Kidney (tissue), 13 donors: ENCODE measurements at regions not wholly inside any gene's neighbourhood (a gene's known extent, or its start where the extent isn't known, plus 50 kb on each side); places are given as distances from the start of the nearest gene placed in this dataset.

Experiments
- DNase-seq, 5 donors: peaks; one replicate each; pipeline ENCODE4 v3.0.0-alpha.2; 2013 to 2020
- FAIRE-seq: peaks from 2 replicates; lab custom pipeline; 2012; peaks lifted over from hg19 to GRCh38; lab: Jason Lieb, UNC
- H3K27ac ChIP-seq, 2 donors: one replicate each; pipeline ENCODE4 v1.7.0; 2013; ENCODE audit warnings: low read depth in 2 of 2, low read length in 2 of 2, inconsistent platforms in 1 of 2
- H3K27me3 ChIP-seq: one replicate; pipeline ENCODE4 v1.7.1; 2013; ENCODE audit warnings: low read length, inconsistent platforms; ENCODE audit not compliant: control insufficient read depth, insufficient read depth
- H3K36me3 ChIP-seq, 3 donors: one replicate each; pipeline versions ENCODE4 v1.7.0 to v1.7.1; 2013; ENCODE audit warnings: low read length in 3 of 3, control low read depth in 1 of 3, inconsistent platforms in 1 of 3; ENCODE audit not compliant: insufficient read depth in 3 of 3, control insufficient read depth in 2 of 3
- H3K4me1 ChIP-seq, 3 donors: one replicate each; pipeline versions ENCODE4 v1.7.0 to v1.7.1; 2013; ENCODE audit warnings: low read length in 3 of 3, inconsistent platforms in 1 of 3, low read depth in 1 of 3; ENCODE audit not compliant: control insufficient read depth in 2 of 3, insufficient read depth in 2 of 3
- H3K4me3 ChIP-seq, 3 donors: one replicate each; pipeline versions ENCODE4 v1.7.0 to v1.8.1; 2013; ENCODE audit warnings: low read length in 3 of 3, control low read depth in 1 of 3, inconsistent platforms in 1 of 3
- H3K9ac ChIP-seq, 3 donors: one replicate each; pipeline versions ENCODE4 v1.7.0 to v1.7.1; 2013; ENCODE audit warnings: low read length in 3 of 3, control low read depth in 1 of 3, inconsistent platforms in 1 of 3
- H3K9me3 ChIP-seq, 3 donors: one replicate each; pipeline versions ENCODE4 v1.7.0 to v1.7.1; 2013; ENCODE audit warnings: low read length in 3 of 3, control low read depth in 1 of 3, inconsistent platforms in 1 of 3; ENCODE audit not compliant: control insufficient read depth in 2 of 3, insufficient read depth in 1 of 3
- intact Hi-C: fragments of 100-400 bp; cut with DNase I; formaldehyde crosslinking; loops from one replicate; pipeline ENCODE4 v1.11.1; 2022
- TF ChIP-seq, protein P1 (sequence below): IDR thresholded peaks from 3 replicates; pipeline ENCODE4 v1.5.1; 2012; ENCODE audit warnings: mild to moderate bottlenecking, moderate library complexity, borderline replicate concordance; ENCODE audit not compliant: insufficient read depth; ENCODE audit errors: extremely low read depth
- donor health status: control.
- donor health status: control.
- donor health status: control.
- donor health status: control.
- donor health status: control.
- donor health status: DM: yes; HTN: yes; CAD: no.
- donor health status: Normal renal cell carcinoma (clear cell type).

DNA sequence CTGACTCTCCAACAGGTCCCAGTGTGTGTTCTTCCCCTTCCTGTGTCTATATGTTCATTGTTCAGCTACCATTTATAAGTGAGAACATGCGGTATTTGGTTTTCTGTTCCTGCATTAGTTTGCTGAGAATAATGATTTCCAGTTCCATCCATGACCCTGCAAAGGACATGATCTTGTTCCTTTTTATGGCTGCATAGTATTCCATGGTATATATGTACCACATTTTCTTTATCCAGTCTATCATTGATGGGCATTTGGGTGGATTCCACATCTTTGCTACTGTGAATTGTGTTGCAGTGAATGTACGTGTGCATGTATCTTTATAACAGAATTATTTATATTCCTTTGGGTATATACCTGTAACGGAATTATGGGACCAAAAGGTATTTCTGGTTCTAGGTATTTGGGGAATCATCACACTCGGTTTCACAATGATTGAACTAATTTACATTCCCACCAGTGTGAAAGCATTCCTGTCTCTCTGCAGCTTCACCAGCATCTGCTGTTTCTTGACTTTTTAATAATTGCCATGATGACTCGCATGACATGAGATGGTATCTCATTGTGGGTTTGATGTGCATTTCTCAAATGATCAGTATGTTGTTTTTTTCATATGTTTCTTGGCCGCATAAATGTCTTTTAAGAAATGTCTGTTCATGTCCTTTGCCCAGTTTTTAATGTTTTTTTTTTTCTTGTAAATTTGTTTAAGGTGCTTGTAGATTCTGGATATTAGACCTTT is 60.2 kb downstream of the LSMEM1 start:
- TF ChIP-seq, protein P1, sequence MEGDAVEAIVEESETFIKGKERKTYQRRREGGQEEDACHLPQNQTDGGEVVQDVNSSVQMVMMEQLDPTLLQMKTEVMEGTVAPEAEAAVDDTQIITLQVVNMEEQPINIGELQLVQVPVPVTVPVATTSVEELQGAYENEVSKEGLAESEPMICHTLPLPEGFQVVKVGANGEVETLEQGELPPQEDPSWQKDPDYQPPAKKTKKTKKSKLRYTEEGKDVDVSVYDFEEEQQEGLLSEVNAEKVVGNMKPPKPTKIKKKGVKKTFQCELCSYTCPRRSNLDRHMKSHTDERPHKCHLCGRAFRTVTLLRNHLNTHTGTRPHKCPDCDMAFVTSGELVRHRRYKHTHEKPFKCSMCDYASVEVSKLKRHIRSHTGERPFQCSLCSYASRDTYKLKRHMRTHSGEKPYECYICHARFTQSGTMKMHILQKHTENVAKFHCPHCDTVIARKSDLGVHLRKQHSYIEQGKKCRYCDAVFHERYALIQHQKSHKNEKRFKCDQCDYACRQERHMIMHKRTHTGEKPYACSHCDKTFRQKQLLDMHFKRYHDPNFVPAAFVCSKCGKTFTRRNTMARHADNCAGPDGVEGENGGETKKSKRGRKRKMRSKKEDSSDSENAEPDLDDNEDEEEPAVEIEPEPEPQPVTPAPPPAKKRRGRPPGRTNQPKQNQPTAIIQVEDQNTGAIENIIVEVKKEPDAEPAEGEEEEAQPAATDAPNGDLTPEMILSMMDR, result no peak
- H3K36me3 ChIP-seq, result no peaks in the 10 kb centered on the region
- H3K9ac ChIP-seq, result no peak overlapping the region
- no peak overlapping the region for H3K4me3 ChIP-seq
- no peaks in the 10 kb centered on the region for H3K27me3 ChIP-seq
- intact Hi-C loops, result no loop called here
- H3K9me3 ChIP-seq, result no peaks in the 10 kb centered on the region
- DNase-seq, result no peak
- no peaks in the 10 kb centered on the region for H3K4me1 ChIP-seq
- no peak overlapping the region for H3K27ac ChIP-seq
- FAIRE-seq, result no peak

DNA sequence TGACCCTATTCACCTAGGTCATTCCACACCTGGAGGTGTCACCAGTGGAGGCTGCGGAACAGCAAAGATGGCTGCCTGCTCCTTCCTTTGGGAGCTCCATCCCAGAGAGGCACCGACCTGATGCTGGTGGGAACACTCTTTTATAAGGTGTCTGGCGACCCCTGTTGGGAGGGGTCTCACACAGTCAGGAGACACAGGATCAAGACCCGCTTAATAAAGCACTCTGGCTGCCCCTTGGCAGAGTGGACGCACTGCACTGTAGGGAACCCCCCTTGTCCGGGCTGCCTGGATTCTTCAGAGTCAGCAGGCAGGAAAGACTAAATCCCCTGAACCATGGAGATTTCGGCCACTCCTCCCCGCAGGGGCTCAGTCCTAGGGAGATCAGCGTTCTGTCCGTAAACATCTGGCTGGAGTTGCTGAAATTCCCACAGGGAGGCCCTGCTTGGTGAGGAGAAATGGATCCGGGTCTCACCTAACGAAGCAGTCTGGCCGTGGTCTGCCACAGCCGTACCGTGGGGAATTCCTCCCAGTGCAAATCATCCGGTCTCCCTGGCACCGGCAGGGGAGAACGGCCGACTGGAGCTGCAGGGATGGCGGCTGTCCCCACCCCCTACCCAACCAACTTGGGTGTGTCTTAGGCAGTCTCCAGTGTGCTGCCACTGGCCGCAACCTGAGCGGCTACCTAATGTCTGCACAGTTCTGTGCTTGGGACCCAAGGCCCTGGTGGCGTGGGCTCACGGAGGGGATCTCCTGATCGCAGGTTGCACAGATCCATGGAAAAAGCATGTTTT is 66.1 kb downstream of the LSMEM1 start:
- TF ChIP-seq, protein P1, result no peak
- H3K9me3 ChIP-seq, result no peaks in the 10 kb centered on the region
- peak in 1 of 5 donors; percentile 4 for DNase-seq
- intact Hi-C loops, result no loop called here
- H3K9ac ChIP-seq, result no peak overlapping the region
- H3K27me3 ChIP-seq, result no peaks in the 10 kb centered on the region
- H3K4me1 ChIP-seq, result no peaks in the 10 kb centered on the region
- no peak overlapping the region for H3K4me3 ChIP-seq
- FAIRE-seq, result no peak
- no peaks in the 10 kb centered on the region for H3K36me3 ChIP-seq
- H3K27ac ChIP-seq, result no peak overlapping the region

DNA sequence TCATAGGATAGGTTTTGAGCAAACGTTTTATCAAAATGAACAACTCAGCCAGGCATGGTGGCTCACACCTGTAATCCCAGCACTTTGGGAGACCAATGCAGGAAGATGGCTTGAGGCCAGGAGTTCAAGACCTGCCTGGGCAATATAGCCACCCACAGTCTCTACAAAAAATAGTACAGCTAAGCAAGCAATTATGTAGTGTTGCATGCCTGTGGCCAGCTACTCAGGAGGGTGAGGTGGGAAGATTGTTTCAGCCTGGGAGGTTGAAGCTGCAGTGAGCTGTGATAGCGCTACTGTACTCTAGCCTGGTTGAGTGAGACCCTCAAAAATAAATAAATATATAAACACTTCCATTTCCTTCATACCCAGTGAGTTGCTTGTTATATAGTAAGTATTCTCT is 67.1 kb downstream of the LSMEM1 start:
- no peak overlapping the region for H3K27ac ChIP-seq
- no peaks in the 10 kb centered on the region for H3K27me3 ChIP-seq
- intact Hi-C loops, result no loop called here
- no peaks in the 10 kb centered on the region for H3K9me3 ChIP-seq
- no peak overlapping the region for H3K4me3 ChIP-seq
- no peak overlapping the region for H3K9ac ChIP-seq
- FAIRE-seq (no peak), DNase-seq (no peak)
- no peaks in the 10 kb centered on the region for H3K36me3 ChIP-seq
- TF ChIP-seq, protein P1, result no peak
- H3K4me1 ChIP-seq, result no peaks in the 10 kb centered on the region
